HG03280 (cell line): ENCODE measurements at regions not wholly inside any gene's neighbourhood (a gene's known extent, or its start where the extent isn't known, plus 50 kb on each side); places are given as distances from the start of the nearest gene placed in this dataset.
"Not testable (repeated sequence)": the region's sequence is repeated elsewhere in the genome, so short reads cannot be mapped to it uniquely, and the experiment has no call there.

ENCODE experiments used
- ATAC-seq: cut with Tn5 transposase; IDR thresholded peaks from one replicate; pipeline ENCODE4 v1.9.1; 2021; ENCODE audit warnings: mild to moderate bottlenecking, moderate library complexity; ENCODE audit not compliant: unreplicated experiment

GRCh38 chr2:185475914-185476313, 262.7 kb upstream of the FSIP2 start:
- no peak for ATAC-seq

- no peak for ATAC-seq
Observed at GRCh38 chr2:185477452-185477851, 261.2 kb upstream of the FSIP2 start.

- no peak for ATAC-seq
Observed at GRCh38 chr2:185484602-185485001, 254.0 kb upstream of the FSIP2 start.

GRCh38 chr2:185502351-185502750, 236.3 kb upstream of the FSIP2 start:
- no peak for ATAC-seq

- ATAC-seq, result no peak
Observed at GRCh38 chr2:185507719-185508118, 230.9 kb upstream of the FSIP2 start.

GRCh38 chr2:185510060-185510459, 228.5 kb upstream of the FSIP2 start:
- ATAC-seq, result no peak

- ATAC-seq, result no peak
Observed at GRCh38 chr2:185511925-185512324, 226.7 kb upstream of the FSIP2 start.

GRCh38 chr2:185522472-185522871, 216.1 kb upstream of the FSIP2 start:
- no peak for ATAC-seq

- ATAC-seq, result not testable (repeated sequence)
Observed at GRCh38 chr2:185524242-185524641, 214.4 kb upstream of the FSIP2 start.

- no peak for ATAC-seq
Observed at GRCh38 chr2:185526161-185526560, 212.4 kb upstream of the FSIP2 start.

- ATAC-seq, result no peak
Observed at GRCh38 chr2:185531721-185532120, 206.9 kb upstream of the FSIP2 start.

- ATAC-seq, result no peak
Observed at GRCh38 chr2:185537689-185538088, 200.9 kb upstream of the FSIP2 start.

GRCh38 chr2:185567196-185567595, 171.4 kb upstream of the FSIP2 start:
- no peak for ATAC-seq

- ATAC-seq, result no peak
Observed at GRCh38 chr2:185567940-185568339, 170.7 kb upstream of the FSIP2 start.

- no peak for ATAC-seq
Observed at GRCh38 chr2:185578322-185578721, 160.3 kb upstream of the FSIP2 start.

- no peak for ATAC-seq
Observed at GRCh38 chr2:185583058-185583816, 155.4 kb upstream of the FSIP2 start.

- ATAC-seq, result not testable (repeated sequence)
Observed at GRCh38 chr2:185585165-185585564, 153.4 kb upstream of the FSIP2 start.

- not testable (repeated sequence) for ATAC-seq
Observed at GRCh38 chr2:185591276-185591675, 147.3 kb upstream of the FSIP2 start.

GRCh38 chr2:185607945-185608344, 130.7 kb upstream of the FSIP2 start:
- no peak for ATAC-seq

- ATAC-seq, result no peak
Observed at GRCh38 chr2:185608799-185609198, 129.8 kb upstream of the FSIP2 start.

GRCh38 chr2:185610301-185610700, 128.3 kb upstream of the FSIP2 start:
- ATAC-seq, result no peak

- no peak for ATAC-seq
Observed at GRCh38 chr2:185618625-185619024, 120.0 kb upstream of the FSIP2 start.

GRCh38 chr2:185625604-185626003, 113.0 kb upstream of the FSIP2 start:
- ATAC-seq, result no peak
